H9 (cell line): ENCODE measurements at regions not wholly inside any gene's neighbourhood (a gene's known extent, or its start where the extent isn't known, plus 50 kb on each side); places are given as distances from the start of the nearest gene placed in this dataset.

Source experiments
- DNase-seq: peaks from one replicate; pipeline ENCODE4 v3.0.0-alpha.2; 2017
- H2AFZ ChIP-seq: one replicate; pipeline ENCODE4 v1.6.1; 2013; ENCODE audit warnings: mild to moderate bottlenecking, low read length, control low read depth, moderate library complexity
- H2AK5ac ChIP-seq: 2 replicates; pipeline ENCODE4 v1.6.1; 2013; ENCODE audit warnings: low read length, control low read depth, mixed read lengths; ENCODE audit not compliant: insufficient read length
- H2BK120ac ChIP-seq: one replicate; pipeline ENCODE4 v1.6.1; 2013; ENCODE audit warnings: low read depth, mild to moderate bottlenecking, low read length, control low read depth, inconsistent platforms; ENCODE audit not compliant: poor library complexity, severe bottlenecking
- H2BK12ac ChIP-seq: 2 replicates; pipeline ENCODE4 v1.6.1; 2013; ENCODE audit warnings: low read length, control low read depth, mixed read lengths, low read depth; ENCODE audit not compliant: insufficient read length
- H2BK15ac ChIP-seq: 2 replicates; pipeline ENCODE4 v1.6.1; 2013; ENCODE audit warnings: low read depth, low read length, control low read depth
- H2BK20ac ChIP-seq: one replicate; pipeline ENCODE4 v1.6.1; 2013; ENCODE audit warnings: low read depth, mild to moderate bottlenecking, low read length, control low read depth, inconsistent platforms; ENCODE audit not compliant: poor library complexity, severe bottlenecking
- H2BK5ac ChIP-seq: 2 replicates; pipeline ENCODE4 v1.6.1; 2013; ENCODE audit warnings: low read length, control low read depth, mixed read lengths; ENCODE audit not compliant: insufficient read length
- H3K14ac ChIP-seq: 2 replicates; pipeline ENCODE4 v1.6.1; 2013; ENCODE audit warnings: low read length, control low read depth; ENCODE audit not compliant: insufficient read depth
- H3K18ac ChIP-seq: 2 replicates; pipeline ENCODE4 v1.6.1; 2013; ENCODE audit warnings: low read depth, mild to moderate bottlenecking, mixed read lengths, low read length, control low read depth; ENCODE audit not compliant: insufficient read length
- H3K23ac ChIP-seq: 2 replicates; pipeline ENCODE4 v1.6.1; 2013; ENCODE audit warnings: low read length, control low read depth, mixed read lengths, low read depth; ENCODE audit not compliant: insufficient read length
- H3K23me2 ChIP-seq: 2 replicates; pipeline ENCODE4 v1.6.1; 2013; ENCODE audit warnings: low read depth, mild to moderate bottlenecking, mixed read lengths, low read length, control low read depth; ENCODE audit not compliant: insufficient read length, poor library complexity, severe bottlenecking
- H3K27ac ChIP-seq: 2 replicates; pipeline ENCODE4 v1.5.1; 2013; ENCODE audit warnings: low read length, control low read depth, mixed read lengths, low read depth; ENCODE audit not compliant: insufficient read length
- H3K27me3 ChIP-seq: 2 replicates; pipeline ENCODE4 v1.6.1; 2013; ENCODE audit warnings: low read length, control low read depth, inconsistent platforms; ENCODE audit not compliant: insufficient read depth
- H3K4ac ChIP-seq: 2 replicates; pipeline ENCODE4 v1.6.1; 2013; ENCODE audit warnings: low read depth, mild to moderate bottlenecking, control low read depth, inconsistent platforms, low read length, moderate library complexity
- H3K4me1 ChIP-seq: 2 replicates; pipeline ENCODE4 v1.6.1; 2013; ENCODE audit warnings: low read length, control low read depth, inconsistent platforms; ENCODE audit not compliant: insufficient read depth
- H3K4me2 ChIP-seq: 2 replicates; pipeline ENCODE4 v1.6.1; 2013; ENCODE audit warnings: low read length, control low read depth, mixed read lengths; ENCODE audit not compliant: insufficient read length, insufficient read depth
- H3K56ac ChIP-seq: 2 replicates; pipeline ENCODE4 v1.6.1; 2013; ENCODE audit warnings: low read depth, mild to moderate bottlenecking, mixed read lengths, low read length, control low read depth; ENCODE audit not compliant: insufficient read length
- H3K79me1 ChIP-seq: 2 replicates; pipeline ENCODE4 v1.6.1; 2013; ENCODE audit warnings: low read depth, mild to moderate bottlenecking, moderate library complexity, low read length, control low read depth, inconsistent platforms; ENCODE audit not compliant: insufficient read depth, poor library complexity, severe bottlenecking
- H3K79me2 ChIP-seq: 2 replicates; pipeline ENCODE4 v1.6.1; 2013; ENCODE audit warnings: low read length, control low read depth, inconsistent platforms; ENCODE audit not compliant: insufficient read depth
- H3K9ac ChIP-seq: 2 replicates; pipeline ENCODE4 v1.6.1; 2013; ENCODE audit warnings: low read length, control low read depth, mixed read lengths; ENCODE audit not compliant: insufficient read length; ENCODE audit errors: extremely low read depth
- H3K9me3 ChIP-seq: one replicate; pipeline ENCODE4 v1.6.1; 2013; ENCODE audit warnings: low read depth, low read length, inconsistent platforms; ENCODE audit not compliant: control insufficient read depth
- H3T11ph ChIP-seq: one replicate; pipeline ENCODE4 v1.6.1; 2013; ENCODE audit warnings: mild to moderate bottlenecking, low read length, control low read depth, inconsistent platforms
- H4K20me1 ChIP-seq: one replicate; pipeline ENCODE4 v1.6.1; 2013; ENCODE audit not compliant: control insufficient read depth, insufficient read length, insufficient read depth
- H4K5ac ChIP-seq: 2 replicates; pipeline ENCODE4 v1.6.1; 2013; ENCODE audit warnings: low read depth, mild to moderate bottlenecking, mixed read lengths, low read length, control low read depth; ENCODE audit not compliant: insufficient read length
- H4K8ac ChIP-seq: replicated peaks from 2 replicates; pipeline ENCODE4 v1.6.1; 2013; ENCODE audit warnings: low read length, control low read depth, mixed read lengths, low read depth; ENCODE audit not compliant: insufficient read length
- H4K91ac ChIP-seq: 2 replicates; pipeline ENCODE4 v1.6.1; 2013; ENCODE audit warnings: low read depth, mild to moderate bottlenecking, moderate library complexity, mixed read lengths, low read length, control low read depth; ENCODE audit not compliant: insufficient read length
- H3K27ac Mint-ChIP-seq, 3 experiments: 2 replicates in 2 of 3; 3 replicates in 1 of 3; pipeline ENCODE4 v1.8.0; 2020 to 2021; ENCODE audit warnings: mixed read lengths in 3 of 3, mild to moderate bottlenecking in 1 of 3, moderate library complexity in 1 of 3
- H3K27me3 Mint-ChIP-seq: 2 replicates; pipeline ENCODE4 v1.8.0; 2021; ENCODE audit warnings: low read depth, mild to moderate bottlenecking, moderate library complexity, mixed read lengths
- H3K36me3 Mint-ChIP-seq, 3 experiments: 2 replicates in 2 of 3; 3 replicates in 1 of 3; pipeline ENCODE4 v1.8.0; 2020 to 2021; ENCODE audit warnings: low read depth in 3 of 3, mixed read lengths in 3 of 3; ENCODE audit not compliant: insufficient read depth in 1 of 3
- H3K4me1 Mint-ChIP-seq, 2 experiments: 2 replicates each; pipeline ENCODE4 v1.8.0; 2020; ENCODE audit warnings: mixed read lengths in 2 of 2
- H3K4me3 Mint-ChIP-seq, 2 experiments: 2 replicates in 1 of 2; 3 replicates in 1 of 2; pipeline ENCODE4 v1.8.0; 2020 to 2021; ENCODE audit warnings: mild to moderate bottlenecking in 2 of 2, mixed read lengths in 2 of 2, moderate library complexity in 1 of 2
- H3K9me3 Mint-ChIP-seq, 2 experiments: 2 replicates in 1 of 2; 3 replicates in 1 of 2; pipeline ENCODE4 v1.8.0; 2020; ENCODE audit warnings: mild to moderate bottlenecking in 2 of 2, mixed read lengths in 2 of 2, moderate library complexity in 1 of 2
- CTCF ChIP-seq: fragments of 200-600 bp; sonication (generic); conservative IDR thresholded peaks from 3 replicates; pipeline ENCODE4 v1.8.0; 2021; ENCODE audit warnings: antibody characterized with exemption, mild to moderate bottlenecking
- WGBS: extraction: QIAGEN DNeasy Blood & Tissue Kit; methylation state at CpG from one replicate; pipeline ENCODE4 v1.1.7; 2013; ENCODE audit warnings: missing lambda C conversion rate, low lambda C conversion rate, mixed read lengths; ENCODE audit not compliant: insufficient read length; ENCODE audit errors: extremely low coverage; 5-methylcytosine and 5-hydroxymethylcytosine counted together

GRCh38 chr9:89756891-89757537, 152.2 kb downstream of the GADD45G start:
- Histone ChIP-seq H2BK120ac (no peak overlapping the region), H2BK5ac (no peak overlapping the region), H3T11ph (no peak overlapping the region), H4K8ac (no peak overlapping the region), H3K9me3 (no peaks in the 10 kb centered on the region), H3K23ac (no peak overlapping the region), H3K4ac (no peak overlapping the region), H3K4me2 (no peak overlapping the region), H2AFZ (no peak overlapping the region), H3K27me3 (no peaks in the 10 kb centered on the region), H3K14ac (no peak overlapping the region), H3K23me2 (no peaks in the 10 kb centered on the region), H4K91ac (no peak overlapping the region), H3K79me2 (no peaks in the 10 kb centered on the region), H3K9ac (no peak overlapping the region), H2BK15ac (no peak overlapping the region), H4K5ac (no peak overlapping the region), H3K79me1 (no peaks in the 10 kb centered on the region), H4K20me1 (no peaks in the 10 kb centered on the region), H2BK20ac (no peak overlapping the region), H2AK5ac (no peak overlapping the region), H3K27ac (no peak overlapping the region), H3K18ac (no peak overlapping the region), H3K56ac (no peak overlapping the region), H3K4me1 (peaks cover 2% of the 10 kb centered on the region; the same call in 1 of the 2 replicates), H2BK12ac (no peak overlapping the region)
- DNase-seq: no peak
- Mint-ChIP-seq H3K36me3 (no peaks in the 10 kb centered on the region), H3K4me1 (peaks cover 12 to 14% of the 10 kb centered on the region in 2 experiments), H3K9me3 (no peaks in the 10 kb centered on the region), H3K27me3 (peaks cover 11% of the 10 kb centered on the region), H3K27ac (no peak overlapping the region), H3K4me3 (no peak overlapping the region; a peak in 1 of 5 replicates)
- TF ChIP-seq CTCF: no peak
- no CpG with 5 or more reads among the region's 8 CpGs for WGBS
